ENCODE measurements at regions not wholly inside any gene's neighbourhood (a gene's known extent, or its start where the extent isn't known, plus 50 kb on each side); places are given as distances from the start of the nearest gene placed in this dataset.

DNA sequence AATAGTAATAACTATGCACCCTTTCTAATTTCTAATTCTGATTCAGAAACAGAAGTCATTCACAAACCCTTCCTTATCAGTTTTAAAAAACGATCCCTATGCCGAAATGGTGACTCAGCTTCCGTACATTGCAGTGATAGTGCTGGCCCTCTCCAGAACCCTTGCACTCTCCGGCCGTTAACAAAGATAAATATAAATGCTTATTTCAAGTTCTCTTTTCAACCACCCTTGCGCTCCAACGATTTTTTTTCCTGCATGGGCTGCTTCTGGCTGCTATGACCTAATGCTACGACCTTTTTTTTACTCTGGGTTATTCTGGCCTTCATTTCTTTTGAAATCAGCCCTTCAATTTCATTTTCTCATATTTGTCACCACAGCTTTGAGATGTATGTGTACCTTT, 646.2 kb downstream of the NTRK3 start:
- TF ChIP-seq, protein P1, sequence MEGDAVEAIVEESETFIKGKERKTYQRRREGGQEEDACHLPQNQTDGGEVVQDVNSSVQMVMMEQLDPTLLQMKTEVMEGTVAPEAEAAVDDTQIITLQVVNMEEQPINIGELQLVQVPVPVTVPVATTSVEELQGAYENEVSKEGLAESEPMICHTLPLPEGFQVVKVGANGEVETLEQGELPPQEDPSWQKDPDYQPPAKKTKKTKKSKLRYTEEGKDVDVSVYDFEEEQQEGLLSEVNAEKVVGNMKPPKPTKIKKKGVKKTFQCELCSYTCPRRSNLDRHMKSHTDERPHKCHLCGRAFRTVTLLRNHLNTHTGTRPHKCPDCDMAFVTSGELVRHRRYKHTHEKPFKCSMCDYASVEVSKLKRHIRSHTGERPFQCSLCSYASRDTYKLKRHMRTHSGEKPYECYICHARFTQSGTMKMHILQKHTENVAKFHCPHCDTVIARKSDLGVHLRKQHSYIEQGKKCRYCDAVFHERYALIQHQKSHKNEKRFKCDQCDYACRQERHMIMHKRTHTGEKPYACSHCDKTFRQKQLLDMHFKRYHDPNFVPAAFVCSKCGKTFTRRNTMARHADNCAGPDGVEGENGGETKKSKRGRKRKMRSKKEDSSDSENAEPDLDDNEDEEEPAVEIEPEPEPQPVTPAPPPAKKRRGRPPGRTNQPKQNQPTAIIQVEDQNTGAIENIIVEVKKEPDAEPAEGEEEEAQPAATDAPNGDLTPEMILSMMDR (IDR thresholded peaks at IDR 0.05; ENCODE audit: extremely low read depth, insufficient read depth, missing control alignments), result no peak
- no peak for DNase-seq (ENCODE audit: low spot score)

DNA sequence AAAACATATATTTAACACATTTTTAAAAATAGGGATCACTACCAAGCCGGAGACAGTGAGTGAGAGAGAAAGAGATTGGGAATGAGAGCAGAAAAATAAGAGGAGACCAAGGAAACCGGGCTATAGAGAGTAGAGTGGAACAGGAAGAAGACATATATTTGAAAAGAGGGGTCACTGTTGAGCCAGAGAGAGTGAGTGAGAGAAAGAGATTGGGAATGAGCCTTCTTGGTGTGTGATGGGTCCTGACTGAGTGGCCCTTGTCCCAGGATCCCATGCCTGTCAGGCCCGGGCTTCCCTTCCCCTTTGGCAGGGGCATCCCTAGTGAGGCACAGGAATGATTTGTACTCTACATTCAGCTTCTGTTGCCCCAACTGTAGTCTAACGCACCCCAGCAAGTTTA, 646.6 kb downstream of the NTRK3 start:
- no peak for DNase-seq (ENCODE audit: low spot score)

More for the DNA sequence above, 646.2 kb downstream of the NTRK3 start:
- in situ Hi-C loops (cut with MboI; ENCODE audit: low pct_unique_long_range_greater_than_20kb, low sequenced_read_pairs, unreplicated experiment), result no loop called here

DNA sequence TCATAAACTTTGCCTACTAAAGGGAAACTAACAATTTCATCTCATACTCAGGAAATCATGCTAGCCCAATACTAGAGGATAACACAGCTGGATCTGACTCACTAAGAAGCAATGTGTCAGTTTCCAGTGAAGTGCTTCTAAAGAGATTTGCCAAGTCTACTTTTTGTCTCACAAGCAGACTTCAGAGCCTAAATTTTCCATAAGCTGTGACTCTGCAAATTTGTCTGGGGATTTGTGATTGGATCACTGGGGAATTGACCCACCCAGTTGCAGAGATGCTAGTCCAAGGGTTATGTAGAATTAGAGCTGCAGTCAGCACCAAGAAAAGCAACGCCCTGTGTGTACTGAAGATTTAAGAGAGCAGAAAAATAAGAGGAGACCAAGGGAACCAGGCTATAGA, 647.1 kb downstream of the NTRK3 start:
- in situ Hi-C loops (cut with MboI; ENCODE audit: low pct_unique_long_range_greater_than_20kb, low sequenced_read_pairs, unreplicated experiment), result no loop called here
- no peak for DNase-seq (ENCODE audit: low spot score)
- TF ChIP-seq, protein P1 (IDR thresholded peaks at IDR 0.05; ENCODE audit: extremely low read depth, insufficient read depth, missing control alignments), result no peak

More for the DNA sequence above, 646.6 kb downstream of the NTRK3 start:
- in situ Hi-C loops (cut with MboI; ENCODE audit: low pct_unique_long_range_greater_than_20kb, low sequenced_read_pairs, unreplicated experiment), result no loop called here
- TF ChIP-seq, protein P1 (IDR thresholded peaks at IDR 0.05; ENCODE audit: extremely low read depth, insufficient read depth, missing control alignments), result no peak

DNA sequence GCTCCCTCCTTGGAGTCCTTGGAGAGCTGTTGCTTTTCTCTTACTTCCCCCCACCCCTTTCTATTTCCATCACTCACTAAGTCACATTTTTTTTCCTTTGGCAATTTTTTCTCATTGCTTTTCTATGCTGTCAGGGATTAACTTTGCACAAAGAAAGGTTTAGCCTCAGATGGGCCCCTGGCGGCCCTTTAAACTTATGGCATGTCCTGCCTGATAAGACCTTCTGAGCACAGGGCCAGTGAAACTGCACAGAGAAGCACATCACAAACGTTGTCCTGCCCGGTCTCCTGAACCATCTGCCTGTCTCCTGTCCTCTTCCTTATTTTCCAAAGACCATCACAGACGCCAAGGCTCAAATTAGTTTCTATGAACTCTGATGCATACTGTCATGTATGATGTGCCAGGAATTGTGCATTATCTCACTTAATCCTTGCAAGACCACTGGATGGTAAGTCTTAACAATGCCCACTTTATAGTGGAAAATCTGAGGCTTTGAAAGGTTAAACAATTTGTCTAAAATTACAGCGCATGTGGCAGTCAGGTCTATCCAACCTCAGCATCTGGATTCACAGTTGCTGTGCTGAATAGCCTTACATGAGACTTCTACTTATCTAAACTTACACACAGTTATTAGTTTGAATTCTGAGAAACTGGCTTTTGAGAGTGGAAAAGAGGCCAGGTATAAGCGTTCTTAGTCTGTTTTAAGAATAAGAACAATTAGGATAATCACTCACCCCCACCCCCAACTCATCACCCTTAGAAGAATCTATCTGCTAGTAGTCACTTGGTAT, 648.1 kb downstream of the NTRK3 start:
- DNase-seq (ENCODE audit: low spot score), result no peak
- TF ChIP-seq, protein P1 (IDR thresholded peaks at IDR 0.05; ENCODE audit: extremely low read depth, insufficient read depth, missing control alignments), result no peak
- in situ Hi-C loops (cut with MboI; ENCODE audit: low pct_unique_long_range_greater_than_20kb, low sequenced_read_pairs, unreplicated experiment), result no loop called here

DNA sequence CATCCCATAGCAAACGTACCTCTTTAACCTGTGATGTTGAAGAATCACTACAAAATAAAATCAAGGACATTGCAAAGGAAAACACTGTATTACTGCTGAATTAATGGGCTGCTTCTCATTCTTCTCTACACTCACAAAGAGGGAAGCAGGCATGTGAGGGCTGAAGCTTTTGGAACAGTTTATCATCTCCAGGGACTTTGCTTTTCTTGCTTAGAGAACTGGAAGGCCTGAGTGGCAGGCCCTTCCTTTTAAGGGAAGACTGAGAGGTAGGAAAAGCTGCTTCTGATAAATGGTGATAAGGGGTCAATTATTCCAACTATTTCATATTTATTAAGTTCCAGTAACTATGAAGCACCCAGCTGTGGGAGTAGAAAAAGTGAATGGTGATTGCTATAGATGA, 649.6 kb downstream of the NTRK3 start:
- no peak for DNase-seq (ENCODE audit: low spot score)
- TF ChIP-seq, protein P1 (IDR thresholded peaks at IDR 0.05; ENCODE audit: extremely low read depth, insufficient read depth, missing control alignments), result no peak
- in situ Hi-C loops (cut with MboI; ENCODE audit: low pct_unique_long_range_greater_than_20kb, low sequenced_read_pairs, unreplicated experiment), result no loop called here

DNA sequence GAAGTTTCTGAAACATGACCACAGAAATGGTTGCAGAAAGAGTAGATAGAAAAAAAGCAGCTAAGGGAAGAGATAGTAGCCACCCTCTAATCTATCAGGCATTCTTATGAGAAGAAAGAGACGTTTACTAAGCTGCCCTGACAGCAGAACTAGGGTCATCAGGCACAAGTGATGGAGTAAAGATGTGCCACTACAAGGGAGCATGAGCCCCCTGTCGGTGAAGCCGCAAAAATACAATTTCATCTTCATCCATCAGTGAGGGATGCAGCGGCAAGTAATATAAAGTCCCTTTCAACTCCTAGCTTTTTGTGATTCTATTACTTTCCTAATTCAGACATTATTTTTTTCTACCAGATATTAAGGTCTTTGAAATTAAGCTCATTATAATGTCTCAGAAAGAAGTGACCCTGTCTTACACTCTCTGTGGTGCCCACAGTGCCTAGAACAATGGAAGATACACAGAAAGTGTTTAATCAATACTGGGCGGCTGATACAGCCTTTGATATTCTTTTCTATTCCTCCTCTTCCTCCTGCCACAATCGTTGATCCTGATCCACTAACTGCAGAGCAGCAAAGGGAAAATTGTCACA, 651.6 kb downstream of the NTRK3 start:
- peak; percentile 2 for DNase-seq (ENCODE audit: low spot score)
- TF ChIP-seq, protein P1 (IDR thresholded peaks at IDR 0.05; ENCODE audit: extremely low read depth, insufficient read depth, missing control alignments), result peak; percentile 33
- in situ Hi-C loops (cut with MboI; ENCODE audit: low pct_unique_long_range_greater_than_20kb, low sequenced_read_pairs, unreplicated experiment), result no loop called here
